ENCODE measurements at regions not wholly inside any gene's neighbourhood (a gene's known extent, or its start where the extent isn't known, plus 50 kb on each side); places are given as distances from the start of the nearest gene placed in this dataset.

DNA sequence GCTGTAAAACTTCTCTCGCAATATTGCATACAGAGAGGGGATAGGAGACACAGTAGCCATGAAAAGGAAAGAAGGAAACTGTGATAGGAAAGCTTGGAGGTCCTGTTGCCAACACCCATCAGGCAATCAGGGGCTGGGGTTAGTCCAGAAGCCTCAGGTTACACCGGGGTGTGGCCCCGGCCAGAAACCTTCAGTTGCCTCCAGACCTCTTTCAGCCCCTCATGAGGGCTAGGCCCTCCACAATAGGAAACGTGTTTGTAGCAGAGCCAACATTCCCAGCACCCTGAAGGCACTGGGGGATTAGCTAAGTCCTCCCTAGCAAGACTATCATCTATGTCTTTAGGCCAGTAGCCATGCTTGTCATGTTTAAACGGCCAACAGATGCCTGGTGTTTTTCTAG, 1048.0 kb upstream of the CNTN5 start:
- TF ChIP-seq, protein P1, sequence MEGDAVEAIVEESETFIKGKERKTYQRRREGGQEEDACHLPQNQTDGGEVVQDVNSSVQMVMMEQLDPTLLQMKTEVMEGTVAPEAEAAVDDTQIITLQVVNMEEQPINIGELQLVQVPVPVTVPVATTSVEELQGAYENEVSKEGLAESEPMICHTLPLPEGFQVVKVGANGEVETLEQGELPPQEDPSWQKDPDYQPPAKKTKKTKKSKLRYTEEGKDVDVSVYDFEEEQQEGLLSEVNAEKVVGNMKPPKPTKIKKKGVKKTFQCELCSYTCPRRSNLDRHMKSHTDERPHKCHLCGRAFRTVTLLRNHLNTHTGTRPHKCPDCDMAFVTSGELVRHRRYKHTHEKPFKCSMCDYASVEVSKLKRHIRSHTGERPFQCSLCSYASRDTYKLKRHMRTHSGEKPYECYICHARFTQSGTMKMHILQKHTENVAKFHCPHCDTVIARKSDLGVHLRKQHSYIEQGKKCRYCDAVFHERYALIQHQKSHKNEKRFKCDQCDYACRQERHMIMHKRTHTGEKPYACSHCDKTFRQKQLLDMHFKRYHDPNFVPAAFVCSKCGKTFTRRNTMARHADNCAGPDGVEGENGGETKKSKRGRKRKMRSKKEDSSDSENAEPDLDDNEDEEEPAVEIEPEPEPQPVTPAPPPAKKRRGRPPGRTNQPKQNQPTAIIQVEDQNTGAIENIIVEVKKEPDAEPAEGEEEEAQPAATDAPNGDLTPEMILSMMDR (optimal IDR thresholded peaks at IDR 0.05 in 1 of 3, IDR thresholded peaks at IDR 0.05 in 1 of 3, conservative IDR thresholded peaks at IDR 0.05 in 1 of 3; ENCODE audit: extremely low read depth in 1 of 3, insufficient read depth in 2 of 3, low read length in 3 of 3), result no peak
- TF ChIP-seq EZH2 (IDR thresholded peaks at IDR 0.05; ENCODE audit: low read length), result no peak
